ENCODE measurements at regions not wholly inside any gene's neighbourhood (a gene's known extent, or its start where the extent isn't known, plus 50 kb on each side); places are given as distances from the start of the nearest gene placed in this dataset.
"Not testable (repeated sequence)": the region's sequence is repeated elsewhere in the genome, so short reads cannot be mapped to it uniquely, and the experiment has no call there.

DNA sequence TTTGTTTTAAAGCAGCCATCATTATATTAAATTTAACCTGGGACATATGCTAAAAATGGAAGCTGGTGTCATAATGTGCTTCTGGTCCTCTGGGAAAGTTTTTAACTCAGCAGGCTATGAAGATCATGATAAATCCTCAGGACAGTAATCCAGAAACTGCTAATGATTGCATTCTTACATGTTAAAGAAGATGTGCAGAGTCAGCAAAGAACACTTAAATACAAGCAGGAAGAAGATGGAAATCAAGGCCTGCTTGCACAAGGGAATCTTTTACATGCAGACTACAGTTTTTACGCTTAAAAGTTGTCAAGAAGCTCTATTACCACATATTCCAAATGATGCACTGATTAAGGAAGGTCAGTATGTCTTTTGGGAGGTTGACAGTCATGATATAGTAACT, 246.0 kb upstream of the PTPRD start:
- no peak for DNase-seq (ENCODE audit: low read depth)
- TF ChIP-seq, protein P1, sequence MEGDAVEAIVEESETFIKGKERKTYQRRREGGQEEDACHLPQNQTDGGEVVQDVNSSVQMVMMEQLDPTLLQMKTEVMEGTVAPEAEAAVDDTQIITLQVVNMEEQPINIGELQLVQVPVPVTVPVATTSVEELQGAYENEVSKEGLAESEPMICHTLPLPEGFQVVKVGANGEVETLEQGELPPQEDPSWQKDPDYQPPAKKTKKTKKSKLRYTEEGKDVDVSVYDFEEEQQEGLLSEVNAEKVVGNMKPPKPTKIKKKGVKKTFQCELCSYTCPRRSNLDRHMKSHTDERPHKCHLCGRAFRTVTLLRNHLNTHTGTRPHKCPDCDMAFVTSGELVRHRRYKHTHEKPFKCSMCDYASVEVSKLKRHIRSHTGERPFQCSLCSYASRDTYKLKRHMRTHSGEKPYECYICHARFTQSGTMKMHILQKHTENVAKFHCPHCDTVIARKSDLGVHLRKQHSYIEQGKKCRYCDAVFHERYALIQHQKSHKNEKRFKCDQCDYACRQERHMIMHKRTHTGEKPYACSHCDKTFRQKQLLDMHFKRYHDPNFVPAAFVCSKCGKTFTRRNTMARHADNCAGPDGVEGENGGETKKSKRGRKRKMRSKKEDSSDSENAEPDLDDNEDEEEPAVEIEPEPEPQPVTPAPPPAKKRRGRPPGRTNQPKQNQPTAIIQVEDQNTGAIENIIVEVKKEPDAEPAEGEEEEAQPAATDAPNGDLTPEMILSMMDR (conservative IDR thresholded peaks at IDR 0.05; ENCODE audit: low read depth, low read length) = no peak
- no peak overlapping the region for H3K4me3 ChIP-seq (ENCODE audit: low read depth, low read length)

DNA sequence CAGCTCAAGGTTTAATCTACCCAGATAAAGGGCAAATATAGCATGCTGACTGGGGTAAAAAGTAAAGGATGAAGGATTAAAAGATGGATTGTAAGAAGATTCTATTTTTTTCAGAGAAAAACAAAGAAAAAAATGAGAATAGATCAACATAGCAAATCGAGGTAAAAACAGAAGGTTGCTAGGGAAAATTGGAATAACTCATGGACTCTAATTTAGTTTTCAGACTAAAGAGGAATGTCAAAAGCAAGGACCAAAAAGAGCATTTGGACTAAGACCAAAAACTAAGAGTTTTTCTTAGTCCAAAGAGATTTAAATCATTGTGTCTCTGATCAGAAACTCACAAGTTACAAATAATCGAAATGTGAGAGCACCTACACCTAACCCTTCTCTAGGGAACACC, 250.7 kb upstream of the PTPRD start:
- H3K4me3 ChIP-seq (ENCODE audit: low read depth, low read length) = no peak overlapping the region
- no peak for DNase-seq (ENCODE audit: low read depth)
- TF ChIP-seq, protein P1 (conservative IDR thresholded peaks at IDR 0.05; ENCODE audit: low read depth, low read length) = no peak

DNA sequence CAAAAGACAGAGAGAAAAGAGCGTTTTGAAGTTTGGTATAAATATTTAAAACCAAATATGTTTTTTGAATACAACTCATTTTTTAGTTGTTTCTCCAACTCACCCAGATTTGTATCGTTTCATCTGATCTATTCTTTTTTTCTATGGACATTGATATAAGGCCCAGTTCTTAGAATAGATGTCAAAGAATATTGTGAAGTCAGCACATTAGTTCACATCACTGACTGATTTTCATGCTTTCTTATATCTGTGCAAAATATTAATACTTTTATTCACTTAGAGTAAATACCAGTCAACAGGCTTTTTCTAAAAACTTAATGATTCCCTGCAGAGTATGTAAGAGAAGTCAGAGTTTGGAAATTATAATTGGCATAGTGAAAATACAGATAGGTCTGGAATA, 254.4 kb upstream of the PTPRD start:
- no peak for DNase-seq (ENCODE audit: low read depth)
- TF ChIP-seq, protein P1 (conservative IDR thresholded peaks at IDR 0.05; ENCODE audit: low read depth, low read length) = no peak
- no peak overlapping the region for H3K4me3 ChIP-seq (ENCODE audit: low read depth, low read length)

DNA sequence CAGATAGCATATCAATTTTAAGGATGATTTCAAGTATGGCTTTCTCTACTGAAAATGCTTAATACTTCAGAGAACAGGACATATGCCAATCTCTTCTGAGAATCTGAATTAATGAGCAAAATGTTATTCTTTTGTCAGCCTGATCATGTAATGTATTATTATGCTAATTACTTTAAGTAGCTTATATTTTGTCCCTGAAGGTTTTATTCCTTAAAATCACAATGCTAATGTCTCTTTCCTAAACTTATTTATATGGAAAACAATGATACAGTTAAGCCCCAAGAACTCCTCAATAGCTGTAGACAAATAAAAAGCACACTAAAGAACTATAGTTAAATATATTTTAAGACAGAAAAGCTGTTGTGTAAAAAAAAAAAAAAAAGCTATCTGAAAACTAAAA, 256.9 kb upstream of the PTPRD start:
- H3K4me3 ChIP-seq (ENCODE audit: low read depth, low read length) = no peak overlapping the region
- TF ChIP-seq, protein P1 (conservative IDR thresholded peaks at IDR 0.05; ENCODE audit: low read depth, low read length) = no peak
- DNase-seq (ENCODE audit: low read depth) = no peak

DNA sequence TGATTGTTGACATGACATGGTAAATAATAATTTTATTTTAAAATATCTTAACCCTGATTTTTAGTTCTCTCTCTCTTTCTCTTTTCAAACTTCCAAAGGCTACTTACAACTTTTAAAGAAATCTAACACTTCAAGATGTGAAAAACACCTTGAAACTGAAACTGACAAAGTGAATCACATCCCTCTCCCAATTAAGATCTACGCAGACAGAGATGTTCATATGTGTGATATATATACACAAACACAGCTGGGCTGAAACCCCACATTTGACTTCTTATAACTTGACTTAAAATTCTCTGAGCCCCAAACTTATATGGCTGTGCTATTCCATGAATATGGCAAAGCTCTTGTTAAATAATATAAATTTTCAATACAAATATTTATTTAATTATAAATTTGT, 261.2 kb upstream of the PTPRD start:
- no peak for DNase-seq (ENCODE audit: low read depth)
- no peak overlapping the region for H3K4me3 ChIP-seq (ENCODE audit: low read depth, low read length)
- TF ChIP-seq, protein P1 (conservative IDR thresholded peaks at IDR 0.05; ENCODE audit: low read depth, low read length) = no peak

DNA sequence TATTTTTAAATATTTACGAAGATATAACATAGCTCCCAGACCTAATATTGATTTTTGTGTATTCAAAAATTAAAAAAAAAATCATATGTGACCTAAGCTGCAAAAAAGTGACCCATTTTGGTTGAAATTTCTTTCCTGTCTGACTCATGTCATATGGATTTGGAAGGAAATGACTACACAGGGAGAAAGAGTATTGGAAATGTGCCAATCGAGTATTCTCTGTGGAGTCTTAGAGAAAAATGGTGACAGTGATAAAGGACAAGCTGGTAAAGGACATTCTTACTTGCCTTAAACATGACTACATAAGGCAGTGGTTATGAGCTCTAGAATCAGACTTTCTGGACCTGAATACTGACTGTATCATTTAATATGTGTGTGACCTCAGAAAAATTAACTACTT, 262.9 kb upstream of the PTPRD start:
- TF ChIP-seq, protein P1 (conservative IDR thresholded peaks at IDR 0.05; ENCODE audit: low read depth, low read length) = no peak
- DNase-seq (ENCODE audit: low read depth) = no peak
- no peak overlapping the region for H3K4me3 ChIP-seq (ENCODE audit: low read depth, low read length)

DNA sequence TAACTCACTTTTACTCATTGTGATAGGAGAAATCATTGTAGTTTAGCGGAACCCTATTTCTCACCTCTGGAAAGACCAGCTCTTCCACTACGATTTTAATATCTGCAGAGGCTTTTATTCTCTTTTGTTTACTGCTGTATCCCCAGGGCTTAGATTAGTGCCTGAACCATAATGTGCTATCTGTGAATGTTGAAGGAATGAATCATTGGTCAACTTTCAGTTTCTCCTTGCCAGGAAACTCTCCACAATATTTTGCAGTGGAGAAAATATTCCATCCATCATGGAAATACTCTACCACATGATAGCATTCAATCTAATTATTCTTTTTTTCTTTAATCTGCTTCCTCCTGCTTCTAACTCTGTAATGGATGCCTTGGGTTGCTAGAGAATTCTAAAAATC, 263.5 kb upstream of the PTPRD start:
- H3K4me3 ChIP-seq (ENCODE audit: low read depth, low read length) = no peak overlapping the region
- TF ChIP-seq, protein P1 (conservative IDR thresholded peaks at IDR 0.05; ENCODE audit: low read depth, low read length) = no peak
- DNase-seq (ENCODE audit: low read depth) = no peak

DNA sequence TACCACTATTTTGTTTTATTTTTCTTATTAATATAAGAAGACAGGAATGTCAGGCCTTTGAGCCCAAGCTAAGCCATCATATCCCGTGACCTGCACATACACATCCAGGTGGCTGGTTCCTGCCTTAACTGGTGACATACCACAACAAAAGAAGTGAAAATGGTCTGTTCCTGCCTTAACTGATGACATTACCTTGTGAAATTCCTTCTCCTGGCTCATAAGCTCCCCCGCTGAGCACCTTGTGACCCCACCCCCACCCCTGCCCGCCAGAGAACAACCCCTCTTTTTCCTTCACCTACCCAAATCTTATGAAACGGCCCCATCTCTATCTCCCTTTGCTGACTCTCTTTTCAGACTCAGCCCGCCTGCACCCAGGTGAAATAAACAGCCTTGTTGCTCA, 277.5 kb upstream of the PTPRD start:
- DNase-seq (ENCODE audit: low read depth); H3K4me3 ChIP-seq (ENCODE audit: low read depth, low read length): not testable (repeated sequence)
